ENCODE measurements at regions not wholly inside any gene's neighbourhood (a gene's known extent, or its start where the extent isn't known, plus 50 kb on each side); places are given as distances from the start of the nearest gene placed in this dataset.
"Not testable (repeated sequence)": the region's sequence is repeated elsewhere in the genome, so short reads cannot be mapped to it uniquely, and the experiment has no call there.

DNA sequence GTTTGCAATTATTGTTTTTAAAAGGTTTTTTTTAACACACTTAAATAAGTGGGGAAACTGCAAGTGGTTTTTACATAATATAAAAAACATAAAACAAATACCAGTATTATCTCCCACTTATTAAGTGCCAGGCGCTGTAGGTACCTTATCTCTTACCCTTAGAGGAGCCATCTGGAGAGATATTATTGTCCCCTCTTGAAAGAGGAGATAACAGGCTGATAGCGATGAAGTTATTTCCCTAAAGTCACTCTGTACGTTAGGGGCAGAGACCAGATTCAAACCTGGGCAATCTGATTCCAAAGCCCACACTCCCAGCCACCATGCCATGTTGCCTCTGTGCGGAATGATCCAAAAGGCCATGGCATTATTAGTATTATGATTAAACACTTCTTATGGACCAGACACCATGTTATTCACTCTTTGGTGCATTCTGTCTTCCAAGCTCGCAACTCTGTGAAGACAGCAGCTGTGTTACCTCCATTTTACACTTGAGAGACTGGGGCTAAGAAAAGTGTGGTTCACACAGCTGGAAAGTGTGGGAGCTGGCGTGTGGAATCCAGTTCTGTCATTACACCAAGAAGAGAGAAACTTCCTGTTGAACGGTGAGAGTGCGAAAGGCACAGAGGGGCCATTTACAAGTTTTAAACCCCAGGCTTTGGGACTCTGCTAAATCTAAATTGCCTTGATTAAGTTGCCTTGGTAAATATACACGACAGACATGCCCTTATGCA, 79.9 kb upstream of the MITF start:
- ChIA-PET POLR2A (ENCODE audit: low non-redundant PET) (no interaction called here), CTCF (no interaction called here)
- no peak for DNase-seq (ENCODE audit: low spot score)
- TF ChIP-seq, protein P1, sequence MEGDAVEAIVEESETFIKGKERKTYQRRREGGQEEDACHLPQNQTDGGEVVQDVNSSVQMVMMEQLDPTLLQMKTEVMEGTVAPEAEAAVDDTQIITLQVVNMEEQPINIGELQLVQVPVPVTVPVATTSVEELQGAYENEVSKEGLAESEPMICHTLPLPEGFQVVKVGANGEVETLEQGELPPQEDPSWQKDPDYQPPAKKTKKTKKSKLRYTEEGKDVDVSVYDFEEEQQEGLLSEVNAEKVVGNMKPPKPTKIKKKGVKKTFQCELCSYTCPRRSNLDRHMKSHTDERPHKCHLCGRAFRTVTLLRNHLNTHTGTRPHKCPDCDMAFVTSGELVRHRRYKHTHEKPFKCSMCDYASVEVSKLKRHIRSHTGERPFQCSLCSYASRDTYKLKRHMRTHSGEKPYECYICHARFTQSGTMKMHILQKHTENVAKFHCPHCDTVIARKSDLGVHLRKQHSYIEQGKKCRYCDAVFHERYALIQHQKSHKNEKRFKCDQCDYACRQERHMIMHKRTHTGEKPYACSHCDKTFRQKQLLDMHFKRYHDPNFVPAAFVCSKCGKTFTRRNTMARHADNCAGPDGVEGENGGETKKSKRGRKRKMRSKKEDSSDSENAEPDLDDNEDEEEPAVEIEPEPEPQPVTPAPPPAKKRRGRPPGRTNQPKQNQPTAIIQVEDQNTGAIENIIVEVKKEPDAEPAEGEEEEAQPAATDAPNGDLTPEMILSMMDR (conservative IDR thresholded peaks at IDR 0.05; ENCODE audit: low read depth), result no peak
- no peak overlapping the region for H3K27ac ChIP-seq

DNA sequence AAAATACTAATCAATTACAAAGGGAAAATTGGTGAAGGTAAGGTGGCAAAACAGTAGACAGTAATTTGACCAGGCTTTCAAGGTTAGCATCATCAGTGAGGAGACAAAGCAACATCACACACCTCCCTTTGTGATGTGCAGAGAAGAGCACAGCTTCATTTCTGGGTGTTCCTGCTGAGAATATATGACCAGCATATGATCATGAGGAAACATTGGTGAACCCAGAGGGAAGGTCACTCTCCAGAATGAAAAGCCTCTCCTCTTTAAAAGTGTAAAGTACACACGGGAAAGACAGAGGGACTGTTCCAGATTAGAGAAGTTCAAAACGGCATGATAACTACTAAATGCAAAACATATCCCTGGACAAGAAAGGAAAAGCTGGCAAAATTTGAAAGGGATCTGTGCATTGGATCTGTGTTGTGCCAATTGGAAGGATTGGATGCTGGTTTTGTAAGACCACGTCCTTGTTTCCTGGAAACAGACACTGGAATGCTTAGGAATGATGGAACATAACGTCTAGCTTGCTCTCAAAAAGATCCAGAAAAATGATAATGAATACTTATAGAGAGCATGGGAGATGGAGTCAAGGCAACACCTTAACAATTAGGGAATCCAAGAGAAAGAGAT, 80.6 kb upstream of the MITF start:
- DNase-seq (ENCODE audit: low spot score), result no peak
- CTCF ChIA-PET, result no interaction called here
- POLR2A ChIA-PET (ENCODE audit: low non-redundant PET), result no interaction called here

DNA sequence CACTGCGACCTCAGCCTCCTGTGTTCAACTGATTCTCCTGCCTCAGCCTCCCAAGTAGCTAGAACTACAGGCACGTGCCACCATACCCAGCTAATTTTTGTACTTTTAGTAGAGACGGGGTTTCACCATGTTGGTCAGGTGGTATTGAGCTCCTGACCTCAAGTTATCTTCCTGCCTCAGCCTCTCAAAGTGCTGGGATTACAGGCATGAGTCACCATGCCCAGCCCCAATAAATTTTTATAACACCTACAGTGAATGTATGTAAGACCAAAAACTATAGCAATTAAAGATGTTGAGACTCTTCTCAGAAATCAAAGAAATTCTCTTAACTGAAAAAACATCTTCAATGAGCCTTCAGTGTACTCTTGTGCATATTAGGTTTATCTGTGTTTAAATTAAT, 82.2 kb upstream of the MITF start:
- POLR2A ChIA-PET (ENCODE audit: low non-redundant PET); H3K27ac ChIP-seq; DNase-seq (ENCODE audit: low spot score): not testable (repeated sequence)
- CTCF ChIA-PET, result interaction anchor here (0.6 kb wide), 1 partner anchor 40 kb away, joined by 3 read pairs; no protein-coding TSS in a partner anchor

More for the DNA sequence above, 80.6 kb upstream of the MITF start:
- TF ChIP-seq, protein P1 (conservative IDR thresholded peaks at IDR 0.05; ENCODE audit: low read depth), result no peak
- no peak overlapping the region for H3K27ac ChIP-seq

DNA sequence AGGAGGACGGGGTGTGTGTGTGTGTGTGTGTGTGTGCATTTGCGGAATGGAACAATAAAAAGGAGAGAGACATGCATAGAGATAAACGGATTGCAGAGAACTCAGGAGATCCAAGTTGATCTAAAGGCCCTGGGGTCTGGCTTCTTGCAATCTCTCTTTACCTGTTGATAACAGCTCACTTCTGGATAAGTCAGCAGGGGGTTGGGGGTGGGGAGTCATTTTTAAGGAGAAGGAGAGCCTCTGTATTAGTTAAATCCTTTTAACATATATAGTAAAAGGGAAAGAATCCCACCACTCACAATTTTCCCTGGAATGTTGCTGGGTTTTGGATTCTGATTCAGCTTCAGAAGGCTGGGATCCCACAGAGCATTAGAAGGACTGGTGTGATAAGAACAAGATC, 87.5 kb upstream of the MITF start:
- CTCF ChIA-PET, result no interaction called here

DNA sequence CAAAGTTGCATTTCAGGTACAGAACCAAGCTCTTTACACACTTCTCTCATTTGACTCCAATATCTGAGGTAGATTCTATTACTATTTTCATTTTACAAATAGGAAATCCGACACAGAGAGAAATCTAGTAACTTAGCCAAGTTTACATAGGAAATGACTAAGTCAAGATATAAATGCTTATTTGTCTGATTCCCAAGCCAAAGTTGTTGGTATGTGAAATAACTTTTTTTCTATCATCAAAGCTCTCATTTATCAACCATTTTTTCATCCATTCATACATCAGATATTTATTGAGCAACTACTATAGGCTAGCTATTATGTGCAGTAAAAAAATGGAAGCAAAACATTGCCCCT, 89.2 kb upstream of the MITF start:
- TF ChIP-seq, protein P1 (conservative IDR thresholded peaks at IDR 0.05; ENCODE audit: low read depth), result no peak
- POLR2A ChIA-PET (ENCODE audit: low non-redundant PET), result no interaction called here
- no peak for DNase-seq (ENCODE audit: low spot score)
- H3K27ac ChIP-seq, result no peak overlapping the region
- CTCF ChIA-PET, result no interaction called here

More for the DNA sequence above, 87.5 kb upstream of the MITF start:
- H3K27ac ChIP-seq, result no peak overlapping the region
- DNase-seq (ENCODE audit: low spot score), result no peak
- TF ChIP-seq, protein P1 (conservative IDR thresholded peaks at IDR 0.05; ENCODE audit: low read depth), result no peak
- POLR2A ChIA-PET (ENCODE audit: low non-redundant PET), result no interaction called here

DNA sequence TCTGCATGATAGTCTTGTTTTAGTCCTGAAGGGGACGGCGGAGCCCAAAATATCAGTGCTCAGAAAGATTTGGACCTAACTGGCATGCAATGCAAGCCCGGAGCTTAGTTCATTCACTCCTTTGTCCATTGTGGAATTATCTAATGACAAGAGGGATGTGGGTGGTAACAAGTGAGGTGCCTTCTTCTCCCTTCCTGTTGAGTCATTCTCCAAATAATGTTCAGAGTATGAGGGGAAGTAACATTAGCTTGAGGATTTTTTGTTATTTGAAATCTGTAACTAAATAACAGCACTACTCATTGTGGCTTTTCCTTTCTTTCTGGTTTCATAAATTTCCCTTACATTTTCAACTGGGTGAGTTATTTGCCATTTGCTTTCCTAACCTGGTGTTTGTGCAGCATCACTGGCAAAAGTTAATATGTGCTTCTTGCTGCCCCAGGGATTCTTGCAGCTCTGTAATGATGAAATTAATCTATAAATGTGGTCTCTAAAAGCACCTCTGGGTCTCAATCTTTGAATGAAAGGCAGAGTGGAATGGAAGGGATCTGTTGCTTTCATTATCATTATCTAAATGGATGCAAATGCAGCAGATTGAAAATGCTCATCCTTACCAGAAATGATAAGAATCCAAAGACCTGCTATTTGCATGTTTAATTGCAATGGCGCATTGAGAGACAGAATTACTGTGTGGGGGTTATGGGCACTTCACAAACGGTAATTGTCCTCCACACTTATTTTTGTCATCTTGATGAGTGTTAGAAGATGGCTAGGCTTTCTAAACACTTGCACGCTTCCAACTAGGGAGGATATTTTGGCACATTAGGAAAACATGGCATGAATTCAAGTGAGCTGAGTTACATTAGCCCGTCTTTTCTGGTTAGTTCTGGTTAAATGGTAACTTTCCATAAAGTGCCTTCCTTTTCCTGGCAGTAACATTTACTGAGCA, 89.9 kb upstream of the MITF start:
- peak; percentile 34 for DNase-seq (ENCODE audit: low spot score)
- POLR2A ChIA-PET (ENCODE audit: low non-redundant PET), result no interaction called here

More for the DNA sequence above, 89.9 kb upstream of the MITF start:
- TF ChIP-seq, protein P1 (conservative IDR thresholded peaks at IDR 0.05; ENCODE audit: low read depth), result no peak
- H3K27ac ChIP-seq, result no peak overlapping the region
- CTCF ChIA-PET, result no interaction called here
